H9 (cell line): ENCODE measurements at regions not wholly inside any gene's neighbourhood (a gene's known extent, or its start where the extent isn't known, plus 50 kb on each side); places are given as distances from the start of the nearest gene placed in this dataset.

Experiments used
- DNase-seq: peaks from one replicate; pipeline ENCODE4 v3.0.0-alpha.2; 2017
- H2AFZ ChIP-seq: one replicate; pipeline ENCODE4 v1.6.1; 2013; ENCODE audit warnings: mild to moderate bottlenecking, low read length, control low read depth, moderate library complexity
- H2AK5ac ChIP-seq: 2 replicates; pipeline ENCODE4 v1.6.1; 2013; ENCODE audit warnings: low read length, control low read depth, mixed read lengths; ENCODE audit not compliant: insufficient read length
- H2BK120ac ChIP-seq: one replicate; pipeline ENCODE4 v1.6.1; 2013; ENCODE audit warnings: low read depth, mild to moderate bottlenecking, low read length, control low read depth, inconsistent platforms; ENCODE audit not compliant: poor library complexity, severe bottlenecking
- H2BK12ac ChIP-seq: 2 replicates; pipeline ENCODE4 v1.6.1; 2013; ENCODE audit warnings: low read length, control low read depth, mixed read lengths, low read depth; ENCODE audit not compliant: insufficient read length
- H2BK15ac ChIP-seq: 2 replicates; pipeline ENCODE4 v1.6.1; 2013; ENCODE audit warnings: low read depth, low read length, control low read depth
- H2BK20ac ChIP-seq: one replicate; pipeline ENCODE4 v1.6.1; 2013; ENCODE audit warnings: low read depth, mild to moderate bottlenecking, low read length, control low read depth, inconsistent platforms; ENCODE audit not compliant: poor library complexity, severe bottlenecking
- H2BK5ac ChIP-seq: 2 replicates; pipeline ENCODE4 v1.6.1; 2013; ENCODE audit warnings: low read length, control low read depth, mixed read lengths; ENCODE audit not compliant: insufficient read length
- H3K14ac ChIP-seq: 2 replicates; pipeline ENCODE4 v1.6.1; 2013; ENCODE audit warnings: low read length, control low read depth; ENCODE audit not compliant: insufficient read depth
- H3K18ac ChIP-seq: 2 replicates; pipeline ENCODE4 v1.6.1; 2013; ENCODE audit warnings: low read depth, mild to moderate bottlenecking, mixed read lengths, low read length, control low read depth; ENCODE audit not compliant: insufficient read length
- H3K23ac ChIP-seq: 2 replicates; pipeline ENCODE4 v1.6.1; 2013; ENCODE audit warnings: low read length, control low read depth, mixed read lengths, low read depth; ENCODE audit not compliant: insufficient read length
- H3K23me2 ChIP-seq: 2 replicates; pipeline ENCODE4 v1.6.1; 2013; ENCODE audit warnings: low read depth, mild to moderate bottlenecking, mixed read lengths, low read length, control low read depth; ENCODE audit not compliant: insufficient read length, poor library complexity, severe bottlenecking
- H3K27ac ChIP-seq: 2 replicates; pipeline ENCODE4 v1.5.1; 2013; ENCODE audit warnings: low read length, control low read depth, mixed read lengths, low read depth; ENCODE audit not compliant: insufficient read length
- H3K27me3 ChIP-seq: 2 replicates; pipeline ENCODE4 v1.6.1; 2013; ENCODE audit warnings: low read length, control low read depth, inconsistent platforms; ENCODE audit not compliant: insufficient read depth
- H3K4ac ChIP-seq: 2 replicates; pipeline ENCODE4 v1.6.1; 2013; ENCODE audit warnings: low read depth, mild to moderate bottlenecking, control low read depth, inconsistent platforms, low read length, moderate library complexity
- H3K4me1 ChIP-seq: 2 replicates; pipeline ENCODE4 v1.6.1; 2013; ENCODE audit warnings: low read length, control low read depth, inconsistent platforms; ENCODE audit not compliant: insufficient read depth
- H3K4me2 ChIP-seq: 2 replicates; pipeline ENCODE4 v1.6.1; 2013; ENCODE audit warnings: low read length, control low read depth, mixed read lengths; ENCODE audit not compliant: insufficient read length, insufficient read depth
- H3K56ac ChIP-seq: 2 replicates; pipeline ENCODE4 v1.6.1; 2013; ENCODE audit warnings: low read depth, mild to moderate bottlenecking, mixed read lengths, low read length, control low read depth; ENCODE audit not compliant: insufficient read length
- H3K79me1 ChIP-seq: 2 replicates; pipeline ENCODE4 v1.6.1; 2013; ENCODE audit warnings: low read depth, mild to moderate bottlenecking, moderate library complexity, low read length, control low read depth, inconsistent platforms; ENCODE audit not compliant: insufficient read depth, poor library complexity, severe bottlenecking
- H3K79me2 ChIP-seq: 2 replicates; pipeline ENCODE4 v1.6.1; 2013; ENCODE audit warnings: low read length, control low read depth, inconsistent platforms; ENCODE audit not compliant: insufficient read depth
- H3K9ac ChIP-seq: 2 replicates; pipeline ENCODE4 v1.6.1; 2013; ENCODE audit warnings: low read length, control low read depth, mixed read lengths; ENCODE audit not compliant: insufficient read length; ENCODE audit errors: extremely low read depth
- H3K9me3 ChIP-seq: one replicate; pipeline ENCODE4 v1.6.1; 2013; ENCODE audit warnings: low read depth, low read length, inconsistent platforms; ENCODE audit not compliant: control insufficient read depth
- H3T11ph ChIP-seq: one replicate; pipeline ENCODE4 v1.6.1; 2013; ENCODE audit warnings: mild to moderate bottlenecking, low read length, control low read depth, inconsistent platforms
- H4K20me1 ChIP-seq: one replicate; pipeline ENCODE4 v1.6.1; 2013; ENCODE audit not compliant: control insufficient read depth, insufficient read length, insufficient read depth
- H4K5ac ChIP-seq: 2 replicates; pipeline ENCODE4 v1.6.1; 2013; ENCODE audit warnings: low read depth, mild to moderate bottlenecking, mixed read lengths, low read length, control low read depth; ENCODE audit not compliant: insufficient read length
- H4K8ac ChIP-seq: replicated peaks from 2 replicates; pipeline ENCODE4 v1.6.1; 2013; ENCODE audit warnings: low read length, control low read depth, mixed read lengths, low read depth; ENCODE audit not compliant: insufficient read length
- H4K91ac ChIP-seq: 2 replicates; pipeline ENCODE4 v1.6.1; 2013; ENCODE audit warnings: low read depth, mild to moderate bottlenecking, moderate library complexity, mixed read lengths, low read length, control low read depth; ENCODE audit not compliant: insufficient read length
- H3K27ac Mint-ChIP-seq, 3 experiments: 2 replicates in 2 of 3; 3 replicates in 1 of 3; pipeline ENCODE4 v1.8.0; 2020 to 2021; ENCODE audit warnings: mixed read lengths in 3 of 3, mild to moderate bottlenecking in 1 of 3, moderate library complexity in 1 of 3
- H3K27me3 Mint-ChIP-seq: 2 replicates; pipeline ENCODE4 v1.8.0; 2021; ENCODE audit warnings: low read depth, mild to moderate bottlenecking, moderate library complexity, mixed read lengths
- H3K36me3 Mint-ChIP-seq, 3 experiments: 2 replicates in 2 of 3; 3 replicates in 1 of 3; pipeline ENCODE4 v1.8.0; 2020 to 2021; ENCODE audit warnings: low read depth in 3 of 3, mixed read lengths in 3 of 3; ENCODE audit not compliant: insufficient read depth in 1 of 3
- H3K4me1 Mint-ChIP-seq, 2 experiments: 2 replicates each; pipeline ENCODE4 v1.8.0; 2020; ENCODE audit warnings: mixed read lengths in 2 of 2
- H3K4me3 Mint-ChIP-seq, 2 experiments: 2 replicates in 1 of 2; 3 replicates in 1 of 2; pipeline ENCODE4 v1.8.0; 2020 to 2021; ENCODE audit warnings: mild to moderate bottlenecking in 2 of 2, mixed read lengths in 2 of 2, moderate library complexity in 1 of 2
- H3K9me3 Mint-ChIP-seq, 2 experiments: 2 replicates in 1 of 2; 3 replicates in 1 of 2; pipeline ENCODE4 v1.8.0; 2020; ENCODE audit warnings: mild to moderate bottlenecking in 2 of 2, mixed read lengths in 2 of 2, moderate library complexity in 1 of 2
- WGBS: extraction: QIAGEN DNeasy Blood & Tissue Kit; methylation state at CpG from one replicate; pipeline ENCODE4 v1.1.7; 2013; ENCODE audit warnings: missing lambda C conversion rate, low lambda C conversion rate, mixed read lengths; ENCODE audit not compliant: insufficient read length; ENCODE audit errors: extremely low coverage; 5-methylcytosine and 5-hydroxymethylcytosine counted together
- TF ChIP-seq, protein P1 (sequence below): fragments of 200-600 bp; sonication (generic); conservative IDR thresholded peaks from 3 replicates; pipeline ENCODE4 v1.8.0; 2021; ENCODE audit warnings: antibody characterized with exemption, mild to moderate bottlenecking

DNA sequence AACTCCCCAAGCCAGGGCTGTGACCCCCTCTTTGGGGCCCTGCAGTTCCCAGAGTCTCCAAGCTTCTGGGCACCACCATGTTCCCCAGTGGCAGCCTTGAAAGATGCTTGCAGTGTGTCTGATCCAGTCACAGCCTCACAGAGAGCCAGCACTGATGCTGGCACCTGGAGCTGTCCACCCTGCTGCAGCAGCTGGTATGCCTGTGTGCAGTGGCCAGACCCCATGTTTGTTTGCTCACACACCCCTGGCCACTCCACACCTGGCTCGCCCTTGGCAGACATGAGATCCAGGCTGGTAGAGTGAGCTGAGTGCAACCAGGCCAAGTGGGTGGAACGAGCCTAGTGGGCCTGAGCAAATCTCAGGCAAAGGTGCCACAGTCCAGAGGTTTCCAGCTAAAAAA is 106.0 kb downstream of the C9orf50 start:
- no peaks in the 10 kb centered on the region for H3K4me1 Mint-ChIP-seq
- no peak overlapping the region for H4K5ac ChIP-seq
- no peak overlapping the region for H3K27ac ChIP-seq
- no peak overlapping the region for H3K23ac ChIP-seq
- H3K4ac ChIP-seq = no peak overlapping the region
- no peak overlapping the region for H2AFZ ChIP-seq
- no peak overlapping the region for H3K4me2 ChIP-seq
- H3K4me1 ChIP-seq = no peaks in the 10 kb centered on the region
- peaks cover 9 to 31% (median 10%) of the 10 kb centered on the region in 3 experiments for H3K36me3 Mint-ChIP-seq
- TF ChIP-seq, protein P1, sequence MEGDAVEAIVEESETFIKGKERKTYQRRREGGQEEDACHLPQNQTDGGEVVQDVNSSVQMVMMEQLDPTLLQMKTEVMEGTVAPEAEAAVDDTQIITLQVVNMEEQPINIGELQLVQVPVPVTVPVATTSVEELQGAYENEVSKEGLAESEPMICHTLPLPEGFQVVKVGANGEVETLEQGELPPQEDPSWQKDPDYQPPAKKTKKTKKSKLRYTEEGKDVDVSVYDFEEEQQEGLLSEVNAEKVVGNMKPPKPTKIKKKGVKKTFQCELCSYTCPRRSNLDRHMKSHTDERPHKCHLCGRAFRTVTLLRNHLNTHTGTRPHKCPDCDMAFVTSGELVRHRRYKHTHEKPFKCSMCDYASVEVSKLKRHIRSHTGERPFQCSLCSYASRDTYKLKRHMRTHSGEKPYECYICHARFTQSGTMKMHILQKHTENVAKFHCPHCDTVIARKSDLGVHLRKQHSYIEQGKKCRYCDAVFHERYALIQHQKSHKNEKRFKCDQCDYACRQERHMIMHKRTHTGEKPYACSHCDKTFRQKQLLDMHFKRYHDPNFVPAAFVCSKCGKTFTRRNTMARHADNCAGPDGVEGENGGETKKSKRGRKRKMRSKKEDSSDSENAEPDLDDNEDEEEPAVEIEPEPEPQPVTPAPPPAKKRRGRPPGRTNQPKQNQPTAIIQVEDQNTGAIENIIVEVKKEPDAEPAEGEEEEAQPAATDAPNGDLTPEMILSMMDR = no peak
- H3K56ac ChIP-seq = no peak overlapping the region
- H3K23me2 ChIP-seq = no peaks in the 10 kb centered on the region
- no peak overlapping the region for H2BK15ac ChIP-seq
- no peaks in the 10 kb centered on the region for H3K79me2 ChIP-seq
- no peak overlapping the region; the same call in 1 of the 2 replicates for H3K14ac ChIP-seq
- no peak overlapping the region for H3K27ac Mint-ChIP-seq
- H4K8ac ChIP-seq = no peak overlapping the region
- H3T11ph ChIP-seq = no peak overlapping the region
- H3K79me1 ChIP-seq = no peaks in the 10 kb centered on the region
- H3K9ac ChIP-seq = no peak overlapping the region
- no peaks in the 10 kb centered on the region for H3K27me3 ChIP-seq
- no peak for DNase-seq
- no peak overlapping the region for H2AK5ac ChIP-seq
- H3K27me3 Mint-ChIP-seq = peaks cover 18% of the 10 kb centered on the region
- no peak overlapping the region for H3K18ac ChIP-seq
- H2BK120ac ChIP-seq = no peak overlapping the region
- peaks cover 41 to 43% of the 10 kb centered on the region in 2 experiments for H3K9me3 Mint-ChIP-seq
- WGBS = no CpG with 5 or more reads among the region's 2 CpGs
- H3K4me3 Mint-ChIP-seq = no peak overlapping the region
- H2BK5ac ChIP-seq = no peak overlapping the region
- no peaks in the 10 kb centered on the region for H4K20me1 ChIP-seq
- H4K91ac ChIP-seq = no peak overlapping the region
- no peak overlapping the region for H2BK12ac ChIP-seq
- H3K9me3 ChIP-seq = peaks cover 17% of the 10 kb centered on the region
- no peak overlapping the region for H2BK20ac ChIP-seq
